ENCODE measurements at regions not wholly inside any gene's neighbourhood (a gene's known extent, or its start where the extent isn't known, plus 50 kb on each side); places are given as distances from the start of the nearest gene placed in this dataset.
"Not testable (repeated sequence)": the region's sequence is repeated elsewhere in the genome, so short reads cannot be mapped to it uniquely, and the experiment has no call there.

GRCh38 chr13:97724450-97724849 is 229.0 kb upstream of the IPO5 start:
- DNase-seq (ENCODE audit: low read depth): no peak

DNA sequence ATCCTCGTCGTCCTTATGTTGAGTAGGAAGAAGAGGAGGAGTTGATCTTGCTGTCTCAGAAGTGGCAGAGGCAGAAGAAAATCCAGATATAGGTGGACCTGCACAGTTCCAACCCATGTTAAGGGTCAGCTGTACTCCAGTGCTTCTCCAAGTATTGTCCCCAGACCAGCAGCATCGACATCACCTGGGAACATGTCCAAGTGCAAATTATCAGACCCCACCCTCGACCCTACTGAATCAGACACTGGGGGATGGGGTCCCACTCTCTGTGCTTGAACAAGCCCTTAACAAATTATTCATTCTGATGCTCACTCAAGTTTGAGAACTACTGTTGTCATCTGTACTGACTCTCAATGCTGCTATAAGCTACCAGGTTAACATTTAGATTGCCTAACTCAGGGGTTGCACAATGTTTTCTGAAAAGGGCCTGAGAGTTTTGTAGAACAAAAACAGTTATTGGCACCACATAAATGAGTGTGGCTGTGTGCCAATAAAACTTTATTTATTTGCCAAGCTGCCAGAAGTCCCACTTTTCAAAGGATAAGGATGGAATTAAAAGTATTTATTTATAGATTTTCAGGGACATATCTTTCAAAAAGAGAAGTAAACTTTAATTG is 226.7 kb upstream of the IPO5 start:
- no peak for DNase-seq (ENCODE audit: low read depth)

DNA sequence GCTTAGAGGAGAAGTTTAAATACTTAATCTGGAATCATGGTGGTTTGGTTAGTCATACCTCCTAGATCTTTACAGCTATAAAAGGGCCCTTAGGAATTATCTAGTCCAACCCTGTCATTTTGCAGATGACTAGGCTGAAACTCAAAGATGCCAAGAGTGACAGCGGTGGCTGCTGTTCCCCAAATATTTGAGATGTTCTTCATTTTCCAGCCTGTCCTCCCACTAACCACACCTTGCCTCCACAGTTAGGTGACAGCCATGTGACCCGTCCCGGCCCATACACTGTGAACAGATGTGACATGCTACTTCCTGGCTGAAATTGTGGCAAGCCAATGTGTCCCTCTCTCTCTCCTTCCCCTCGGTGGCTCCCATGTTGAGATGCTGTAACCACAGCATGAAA is 225.5 kb upstream of the IPO5 start:
- DNase-seq (ENCODE audit: low read depth): no peak

GRCh38 chr13:97736436-97736835 is 217.0 kb upstream of the IPO5 start:
- DNase-seq (ENCODE audit: low read depth): no peak

DNA sequence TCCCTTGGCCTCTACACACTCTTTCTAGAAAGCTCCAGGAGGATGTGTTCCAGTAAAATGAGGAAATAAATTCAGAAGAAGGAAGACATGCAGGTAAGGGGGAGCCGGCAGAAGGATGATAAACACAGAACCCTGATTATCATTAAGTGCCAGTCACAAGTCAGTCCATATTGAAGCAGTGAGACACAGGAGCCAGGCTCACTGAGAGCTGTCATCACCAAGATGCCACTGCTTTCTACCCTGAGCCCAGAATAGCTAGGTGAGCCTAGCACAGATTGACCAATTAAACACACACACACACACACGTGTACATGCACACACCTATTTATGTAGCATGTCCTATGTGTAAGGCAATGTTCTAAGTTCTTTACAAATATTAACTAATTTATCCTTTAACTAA is 211.4 kb upstream of the IPO5 start:
- DNase-seq (ENCODE audit: low read depth): no peak

DNA sequence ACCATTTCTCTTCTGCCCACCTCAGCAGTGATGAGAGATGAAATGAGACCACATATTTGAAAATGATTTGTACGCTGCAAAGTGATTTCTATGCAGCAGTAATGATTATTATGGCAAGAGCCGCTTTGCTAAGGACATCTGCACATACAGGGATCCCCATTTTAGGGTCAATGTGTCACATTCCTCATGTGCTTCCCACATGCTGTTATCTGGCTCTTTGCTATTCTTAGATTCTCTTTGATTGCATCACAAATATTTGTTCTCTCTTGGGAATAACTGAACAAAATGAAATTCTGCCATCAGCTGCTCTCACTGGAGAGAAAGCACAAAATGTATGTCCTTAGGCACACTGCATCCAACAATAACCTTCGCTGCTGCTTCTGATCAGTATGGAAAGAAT is 209.5 kb upstream of the IPO5 start:
- no peak for DNase-seq (ENCODE audit: low read depth)

- no peak for DNase-seq (ENCODE audit: low read depth)
Measured at GRCh38 chr13:97746649-97747048, 206.8 kb upstream of the IPO5 start.

DNA sequence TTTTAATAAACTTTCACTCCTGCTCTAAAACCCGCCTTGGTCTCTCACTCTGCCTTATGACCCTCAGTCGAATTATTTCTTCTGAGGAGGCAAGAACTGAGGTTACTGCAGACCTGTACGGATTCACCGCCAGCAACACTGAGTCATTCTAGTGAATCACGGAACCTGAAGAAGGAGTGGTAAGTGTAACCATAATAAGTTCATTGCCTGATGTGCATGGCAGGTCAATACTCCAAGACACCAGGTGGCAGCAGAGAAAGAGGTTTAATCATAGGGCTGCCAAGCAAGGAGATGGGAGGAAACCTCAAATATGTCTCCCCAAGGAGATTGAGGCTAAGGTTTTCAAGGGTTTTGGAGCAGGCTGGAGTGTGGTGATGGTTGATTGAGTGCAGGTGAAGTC is 204.3 kb upstream of the IPO5 start:
- DNase-seq (ENCODE audit: low read depth): no peak

GRCh38 chr13:97751477-97751876 is 202.0 kb upstream of the IPO5 start:
- DNase-seq (ENCODE audit: low read depth): no peak

- DNase-seq (ENCODE audit: low read depth): no peak
Measured at GRCh38 chr13:97752961-97753668, 200.4 kb upstream of the IPO5 start.

DNA sequence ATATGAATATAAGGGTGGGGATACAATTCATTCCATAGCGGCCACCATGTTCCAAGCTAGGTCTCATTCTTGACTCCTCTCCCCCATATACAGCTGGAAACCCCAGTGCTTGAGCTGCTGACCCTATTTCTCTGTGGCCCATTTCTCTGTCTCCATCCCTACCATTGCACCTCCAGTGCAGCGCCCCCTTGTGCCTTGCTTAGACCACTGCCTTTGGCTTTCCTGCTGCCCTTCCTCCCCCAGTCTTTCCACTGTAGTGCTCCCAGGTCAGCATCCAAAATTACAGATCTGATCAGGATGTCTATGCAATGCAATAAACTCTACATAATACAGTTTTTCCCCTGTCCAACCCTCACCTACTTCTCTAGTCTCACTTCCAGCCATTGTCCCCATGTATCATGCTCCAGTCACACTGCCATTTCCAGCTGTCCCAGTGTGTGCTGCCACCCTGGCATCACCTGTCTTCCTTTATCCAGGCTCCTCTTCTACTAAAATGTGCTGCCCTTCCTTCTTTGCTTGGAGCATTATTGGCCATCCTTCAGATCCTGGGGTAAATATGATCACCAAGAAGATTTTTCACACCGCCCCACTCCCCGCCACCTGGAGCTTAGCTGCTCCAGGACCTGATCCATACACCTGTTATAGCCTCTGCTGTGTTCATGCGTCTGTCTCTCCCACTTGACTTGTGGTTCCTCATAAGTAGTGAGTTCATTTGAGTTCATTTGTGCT is 199.4 kb upstream of the IPO5 start:
- DNase-seq (ENCODE audit: low read depth): no peak

GRCh38 chr13:97757807-97758206 is 195.7 kb upstream of the IPO5 start:
- no peak for DNase-seq (ENCODE audit: low read depth)

GRCh38 chr13:97758317-97758716 is 195.2 kb upstream of the IPO5 start:
- no peak for DNase-seq (ENCODE audit: low read depth)

DNA sequence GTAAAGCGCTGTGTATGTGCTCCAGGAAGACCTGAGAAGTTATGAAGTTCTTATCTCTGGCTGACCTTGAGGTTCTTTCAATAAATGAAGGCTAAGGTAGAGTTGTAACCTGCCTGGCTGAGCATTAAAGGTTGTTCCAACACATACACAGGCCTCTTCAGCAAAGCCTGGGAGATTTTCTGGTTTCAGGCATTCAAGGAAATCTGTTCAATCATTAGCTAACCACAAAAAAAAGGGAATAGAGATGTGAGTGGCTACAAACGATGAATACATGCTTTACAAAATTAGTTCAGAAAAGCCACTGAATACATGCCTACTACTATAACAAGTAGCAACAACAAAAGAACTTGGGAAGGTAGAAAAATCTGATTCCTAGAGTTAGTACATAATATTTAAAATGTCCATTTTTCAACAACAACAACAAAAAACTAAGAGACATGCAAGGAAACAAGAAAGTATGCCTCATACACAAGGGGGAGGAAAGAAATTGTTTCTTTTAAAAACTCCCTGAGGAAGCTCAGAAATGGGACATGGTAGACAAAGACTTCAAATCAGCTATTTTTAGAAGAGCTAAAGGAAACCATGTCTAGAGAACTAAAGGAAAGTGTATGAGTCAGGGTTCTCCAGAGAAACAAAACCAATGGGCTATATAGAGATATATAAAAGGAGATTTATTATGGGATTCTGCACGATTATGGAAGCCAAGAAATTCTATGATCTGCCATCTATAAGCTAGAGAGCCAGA is 191.5 kb upstream of the IPO5 start:
- DNase-seq (ENCODE audit: low read depth): no peak

GRCh38 chr13:97766749-97767148 is 186.7 kb upstream of the IPO5 start:
- DNase-seq (ENCODE audit: low read depth): no peak

DNA sequence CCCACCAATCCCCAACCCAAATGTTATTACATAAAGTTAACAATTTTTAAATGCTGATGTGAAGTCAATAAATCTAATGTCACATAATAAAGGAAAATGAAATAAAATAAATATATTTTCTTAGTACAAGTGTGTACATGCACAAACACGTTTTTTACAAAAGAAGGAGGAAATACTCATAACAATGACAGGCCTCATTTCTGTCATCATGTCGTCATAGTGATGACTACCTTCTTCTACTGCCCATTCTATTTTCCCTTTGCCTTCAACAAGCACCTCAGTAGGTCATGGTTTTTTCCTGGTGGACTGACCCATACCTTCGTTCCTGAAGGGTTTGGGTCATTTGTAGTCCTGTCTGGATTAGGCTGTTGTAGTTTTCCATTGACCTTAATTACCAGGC is 185.3 kb upstream of the IPO5 start:
- DNase-seq (ENCODE audit: low read depth): no peak

- not testable (repeated sequence) for DNase-seq (ENCODE audit: low read depth)
Measured at GRCh38 chr13:97770231-97770630, 183.2 kb upstream of the IPO5 start.

GRCh38 chr13:97772466-97772865 is 181.0 kb upstream of the IPO5 start:
- not testable (repeated sequence) for DNase-seq (ENCODE audit: low read depth)

GRCh38 chr13:97774391-97775100 is 178.9 kb upstream of the IPO5 start:
- not testable (repeated sequence) for DNase-seq (ENCODE audit: low read depth)

- no peak for DNase-seq (ENCODE audit: low read depth)
Measured at GRCh38 chr13:97780486-97780885, 173.0 kb upstream of the IPO5 start.

GRCh38 chr13:97781891-97782305 is 171.6 kb upstream of the IPO5 start:
- no peak for DNase-seq (ENCODE audit: low read depth)

- DNase-seq (ENCODE audit: low read depth): no peak
Measured at GRCh38 chr13:97786510-97786909, 167.0 kb upstream of the IPO5 start.
